ENCODE measurements at regions not wholly inside any gene's neighbourhood (a gene's known extent, or its start where the extent isn't known, plus 50 kb on each side); places are given as distances from the start of the nearest gene placed in this dataset.
A peak's percentile ranks its signal among the peaks of the same experiment; 100 is the strongest.

- TF ChIP-seq, protein P1, sequence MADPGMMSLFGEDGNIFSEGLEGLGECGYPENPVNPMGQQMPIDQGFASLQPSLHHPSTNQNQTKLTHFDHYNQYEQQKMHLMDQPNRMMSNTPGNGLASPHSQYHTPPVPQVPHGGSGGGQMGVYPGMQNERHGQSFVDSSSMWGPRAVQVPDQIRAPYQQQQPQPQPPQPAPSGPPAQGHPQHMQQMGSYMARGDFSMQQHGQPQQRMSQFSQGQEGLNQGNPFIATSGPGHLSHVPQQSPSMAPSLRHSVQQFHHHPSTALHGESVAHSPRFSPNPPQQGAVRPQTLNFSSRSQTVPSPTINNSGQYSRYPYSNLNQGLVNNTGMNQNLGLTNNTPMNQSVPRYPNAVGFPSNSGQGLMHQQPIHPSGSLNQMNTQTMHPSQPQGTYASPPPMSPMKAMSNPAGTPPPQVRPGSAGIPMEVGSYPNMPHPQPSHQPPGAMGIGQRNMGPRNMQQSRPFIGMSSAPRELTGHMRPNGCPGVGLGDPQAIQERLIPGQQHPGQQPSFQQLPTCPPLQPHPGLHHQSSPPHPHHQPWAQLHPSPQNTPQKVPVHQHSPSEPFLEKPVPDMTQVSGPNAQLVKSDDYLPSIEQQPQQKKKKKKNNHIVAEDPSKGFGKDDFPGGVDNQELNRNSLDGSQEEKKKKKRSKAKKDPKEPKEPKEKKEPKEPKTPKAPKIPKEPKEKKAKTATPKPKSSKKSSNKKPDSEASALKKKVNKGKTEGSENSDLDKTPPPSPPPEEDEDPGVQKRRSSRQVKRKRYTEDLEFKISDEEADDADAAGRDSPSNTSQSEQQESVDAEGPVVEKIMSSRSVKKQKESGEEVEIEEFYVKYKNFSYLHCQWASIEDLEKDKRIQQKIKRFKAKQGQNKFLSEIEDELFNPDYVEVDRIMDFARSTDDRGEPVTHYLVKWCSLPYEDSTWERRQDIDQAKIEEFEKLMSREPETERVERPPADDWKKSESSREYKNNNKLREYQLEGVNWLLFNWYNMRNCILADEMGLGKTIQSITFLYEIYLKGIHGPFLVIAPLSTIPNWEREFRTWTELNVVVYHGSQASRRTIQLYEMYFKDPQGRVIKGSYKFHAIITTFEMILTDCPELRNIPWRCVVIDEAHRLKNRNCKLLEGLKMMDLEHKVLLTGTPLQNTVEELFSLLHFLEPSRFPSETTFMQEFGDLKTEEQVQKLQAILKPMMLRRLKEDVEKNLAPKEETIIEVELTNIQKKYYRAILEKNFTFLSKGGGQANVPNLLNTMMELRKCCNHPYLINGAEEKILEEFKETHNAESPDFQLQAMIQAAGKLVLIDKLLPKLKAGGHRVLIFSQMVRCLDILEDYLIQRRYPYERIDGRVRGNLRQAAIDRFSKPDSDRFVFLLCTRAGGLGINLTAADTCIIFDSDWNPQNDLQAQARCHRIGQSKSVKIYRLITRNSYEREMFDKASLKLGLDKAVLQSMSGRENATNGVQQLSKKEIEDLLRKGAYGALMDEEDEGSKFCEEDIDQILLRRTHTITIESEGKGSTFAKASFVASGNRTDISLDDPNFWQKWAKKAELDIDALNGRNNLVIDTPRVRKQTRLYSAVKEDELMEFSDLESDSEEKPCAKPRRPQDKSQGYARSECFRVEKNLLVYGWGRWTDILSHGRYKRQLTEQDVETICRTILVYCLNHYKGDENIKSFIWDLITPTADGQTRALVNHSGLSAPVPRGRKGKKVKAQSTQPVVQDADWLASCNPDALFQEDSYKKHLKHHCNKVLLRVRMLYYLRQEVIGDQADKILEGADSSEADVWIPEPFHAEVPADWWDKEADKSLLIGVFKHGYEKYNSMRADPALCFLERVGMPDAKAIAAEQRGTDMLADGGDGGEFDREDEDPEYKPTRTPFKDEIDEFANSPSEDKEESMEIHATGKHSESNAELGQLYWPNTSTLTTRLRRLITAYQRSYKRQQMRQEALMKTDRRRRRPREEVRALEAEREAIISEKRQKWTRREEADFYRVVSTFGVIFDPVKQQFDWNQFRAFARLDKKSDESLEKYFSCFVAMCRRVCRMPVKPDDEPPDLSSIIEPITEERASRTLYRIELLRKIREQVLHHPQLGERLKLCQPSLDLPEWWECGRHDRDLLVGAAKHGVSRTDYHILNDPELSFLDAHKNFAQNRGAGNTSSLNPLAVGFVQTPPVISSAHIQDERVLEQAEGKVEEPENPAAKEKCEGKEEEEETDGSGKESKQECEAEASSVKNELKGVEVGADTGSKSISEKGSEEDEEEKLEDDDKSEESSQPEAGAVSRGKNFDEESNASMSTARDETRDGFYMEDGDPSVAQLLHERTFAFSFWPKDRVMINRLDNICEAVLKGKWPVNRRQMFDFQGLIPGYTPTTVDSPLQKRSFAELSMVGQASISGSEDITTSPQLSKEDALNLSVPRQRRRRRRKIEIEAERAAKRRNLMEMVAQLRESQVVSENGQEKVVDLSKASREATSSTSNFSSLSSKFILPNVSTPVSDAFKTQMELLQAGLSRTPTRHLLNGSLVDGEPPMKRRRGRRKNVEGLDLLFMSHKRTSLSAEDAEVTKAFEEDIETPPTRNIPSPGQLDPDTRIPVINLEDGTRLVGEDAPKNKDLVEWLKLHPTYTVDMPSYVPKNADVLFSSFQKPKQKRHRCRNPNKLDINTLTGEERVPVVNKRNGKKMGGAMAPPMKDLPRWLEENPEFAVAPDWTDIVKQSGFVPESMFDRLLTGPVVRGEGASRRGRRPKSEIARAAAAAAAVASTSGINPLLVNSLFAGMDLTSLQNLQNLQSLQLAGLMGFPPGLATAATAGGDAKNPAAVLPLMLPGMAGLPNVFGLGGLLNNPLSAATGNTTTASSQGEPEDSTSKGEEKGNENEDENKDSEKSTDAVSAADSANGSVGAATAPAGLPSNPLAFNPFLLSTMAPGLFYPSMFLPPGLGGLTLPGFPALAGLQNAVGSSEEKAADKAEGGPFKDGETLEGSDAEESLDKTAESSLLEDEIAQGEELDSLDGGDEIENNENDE (IDR thresholded peaks at IDR 0.05; ENCODE audit: insufficient replicate concordance, low read length), result no peak
- TF ChIP-seq TAF7 (optimal IDR thresholded peaks at IDR 0.05; ENCODE audit: borderline replicate concordance, low read depth, low read length) (peak; percentile 87), KDM1A (IDR thresholded peaks at IDR 0.05; ENCODE audit: borderline replicate concordance, low read length) (0 out of 2 replicates have a peak, but pooled peaks have one; percentile 11), EZH2 (IDR thresholded peaks at IDR 0.05; ENCODE audit: low read depth, low read length, severe bottlenecking) (no peak), POLR2A (IDR thresholded peaks at IDR 0.05; ENCODE audit: control extremely low read depth in 1 of 2, low read depth in 2 of 2, low read length in 2 of 2) (peak in 1 of 2 experiments; percentile 48; a peak in 2 of 3 replicates), POLR2AphosphoS5 (IDR thresholded peaks at IDR 0.05; ENCODE audit: low read depth, low read length) (peak; percentile 78), ZNF274 (IDR thresholded peaks at IDR 0.05; ENCODE audit: borderline replicate concordance, extremely low read depth, low read length) (no peak), NANOG (IDR thresholded peaks at IDR 0.05; ENCODE audit: insufficient read depth, low read depth, low read length, poor library complexity, severe bottlenecking) (no peak)
These were observed 500.2 kb upstream of the CDH4 start (continued) for GRCh38 chr20:60751826-60752225.

All from H1 (cell line).